GM18498 (cell line): ENCODE measurements at regions not wholly inside any gene's neighbourhood (a gene's known extent, or its start where the extent isn't known, plus 50 kb on each side); places are given as distances from the start of the nearest gene placed in this dataset.
"Not testable (repeated sequence)": the region's sequence is repeated elsewhere in the genome, so short reads cannot be mapped to it uniquely, and the experiment has no call there.

Experiments
- ATAC-seq: cut with Tn5 transposase; IDR thresholded peaks from one replicate; pipeline ENCODE4 v1.9.1; 2021; ENCODE audit warnings: mild to moderate bottlenecking, moderate library complexity; ENCODE audit not compliant: unreplicated experiment

- ATAC-seq, result no peak
Measured at GRCh38 chr1:29803486-29803885, 567.2 kb downstream of the PTPRU start.

- no peak for ATAC-seq
Measured at GRCh38 chr1:29802181-29803068, 566.1 kb downstream of the PTPRU start.

- no peak for ATAC-seq
Measured at GRCh38 chr1:29801561-29801973, 565.2 kb downstream of the PTPRU start.

- no peak for ATAC-seq
Measured at GRCh38 chr1:29801003-29801402, 564.7 kb downstream of the PTPRU start.

- ATAC-seq, result no peak
Measured at GRCh38 chr1:29800522-29800956, 564.2 kb downstream of the PTPRU start.

- no peak for ATAC-seq
Measured at GRCh38 chr1:29800120-29800519, 563.8 kb downstream of the PTPRU start.

GRCh38 chr1:29798699-29799566 is 562.6 kb downstream of the PTPRU start:
- ATAC-seq, result no peak

GRCh38 chr1:29797125-29797524 is 560.8 kb downstream of the PTPRU start:
- ATAC-seq, result not testable (repeated sequence)

GRCh38 chr1:29795965-29796364 is 559.6 kb downstream of the PTPRU start:
- ATAC-seq, result not testable (repeated sequence)

GRCh38 chr1:29793653-29794348 is 557.5 kb downstream of the PTPRU start:
- ATAC-seq, result no peak

GRCh38 chr1:29793101-29793546 is 556.8 kb downstream of the PTPRU start:
- ATAC-seq, result no peak

GRCh38 chr1:29789910-29790247 is 553.6 kb downstream of the PTPRU start:
- no peak for ATAC-seq

GRCh38 chr1:29789221-29789909 is 553.0 kb downstream of the PTPRU start:
- no peak for ATAC-seq

GRCh38 chr1:29786791-29787732 is 550.7 kb downstream of the PTPRU start:
- ATAC-seq, result no peak

- ATAC-seq, result no peak
Measured at GRCh38 chr1:29786195-29786594, 549.9 kb downstream of the PTPRU start.

- ATAC-seq, result no peak
Measured at GRCh38 chr1:29785554-29785953, 549.2 kb downstream of the PTPRU start.

- ATAC-seq, result no peak
Measured at GRCh38 chr1:29785137-29785527, 548.8 kb downstream of the PTPRU start.

- no peak for ATAC-seq
Measured at GRCh38 chr1:29784276-29785136, 548.2 kb downstream of the PTPRU start.
